H4 (cell line): ENCODE measurements at regions not wholly inside any gene's neighbourhood (a gene's known extent, or its start where the extent isn't known, plus 50 kb on each side); places are given as distances from the start of the nearest gene placed in this dataset.

Source experiments
- DNase-seq: peaks from one replicate; pipeline ENCODE4 v3.0.0-alpha.2; 2015; ENCODE audit warnings: low spot score

DNA sequence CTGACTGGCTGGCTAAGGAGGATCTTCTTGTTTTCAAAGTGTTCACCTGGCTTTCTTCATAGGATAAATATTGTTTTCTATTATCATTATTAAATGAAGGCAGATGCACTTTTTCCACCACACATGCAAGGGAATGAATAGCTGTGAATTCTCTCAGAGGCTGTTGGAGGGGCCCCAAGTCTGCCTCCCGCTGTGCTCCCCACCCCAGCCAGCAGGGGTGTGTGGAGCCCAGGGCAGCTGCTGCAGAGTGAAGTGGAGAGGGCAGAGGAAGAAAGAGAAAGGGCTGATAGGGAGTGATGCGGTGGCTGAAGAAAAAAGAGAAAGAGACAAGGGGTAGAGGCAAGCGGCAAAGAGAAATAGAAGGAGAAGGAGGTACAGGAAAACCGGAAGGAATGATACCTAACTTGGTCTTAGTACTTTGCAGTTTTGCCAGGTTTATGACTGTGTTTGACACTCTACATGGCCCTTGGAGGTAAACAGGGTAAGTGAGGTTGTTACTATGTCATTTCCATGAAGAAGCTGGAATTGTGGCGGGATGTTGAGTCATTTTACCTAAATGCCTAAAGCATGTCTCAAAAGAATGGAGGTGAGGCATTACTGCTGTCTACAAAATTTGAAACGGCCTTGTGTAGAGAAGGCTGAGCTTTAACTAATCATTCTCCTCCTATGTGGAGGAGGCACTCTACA is 145.7 kb upstream of the B3GAT1 start:
- DNase-seq, result no peak

DNA sequence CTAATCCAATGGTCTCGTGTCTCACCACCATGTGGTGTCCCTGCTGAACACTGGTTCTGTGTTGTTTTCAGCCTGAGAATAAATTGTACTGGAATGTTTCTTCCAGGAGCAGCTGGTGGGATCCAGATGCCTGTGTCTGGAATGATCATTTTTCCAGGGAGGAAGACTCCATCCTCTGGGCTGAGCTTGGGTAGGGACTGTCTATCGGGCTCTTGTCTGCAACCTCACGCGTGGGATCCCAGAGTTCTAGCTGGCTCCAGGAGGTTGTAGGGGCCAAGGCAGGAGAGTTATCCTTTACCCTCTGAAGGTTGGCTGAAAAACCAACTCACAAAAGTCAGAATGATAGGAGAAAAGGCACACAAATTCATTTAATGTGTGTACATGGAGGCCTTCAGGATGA is 144.1 kb upstream of the B3GAT1 start:
- no peak for DNase-seq

DNA sequence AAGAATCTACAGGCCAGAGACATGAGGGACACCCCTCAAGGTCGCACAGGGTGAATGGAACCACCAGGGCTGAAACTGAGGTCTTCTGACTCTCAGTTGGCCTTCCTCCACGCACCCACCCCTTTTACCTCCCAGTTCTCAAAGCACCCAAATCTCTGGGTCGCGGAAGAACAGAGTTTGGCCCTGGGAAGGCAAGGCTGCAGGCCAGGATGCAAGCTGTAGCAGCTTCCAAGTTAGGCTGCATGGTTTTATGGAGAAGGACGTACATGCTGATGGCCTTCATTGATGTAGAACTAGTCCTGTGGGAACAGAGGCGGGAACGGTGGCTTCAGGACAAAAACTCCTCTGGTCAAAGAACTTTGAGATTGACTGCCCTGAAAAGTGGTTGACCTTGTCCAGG is 143.5 kb upstream of the B3GAT1 start:
- DNase-seq, result no peak

- DNase-seq, result no peak
These were observed 142.8 kb upstream of the B3GAT1 start for GRCh38 chr11:134554861-134555260.

GRCh38 chr11:134554106-134554505 is 142.1 kb upstream of the B3GAT1 start:
- no peak for DNase-seq

GRCh38 chr11:134552749-134553148 is 140.7 kb upstream of the B3GAT1 start:
- DNase-seq, result no peak

DNA sequence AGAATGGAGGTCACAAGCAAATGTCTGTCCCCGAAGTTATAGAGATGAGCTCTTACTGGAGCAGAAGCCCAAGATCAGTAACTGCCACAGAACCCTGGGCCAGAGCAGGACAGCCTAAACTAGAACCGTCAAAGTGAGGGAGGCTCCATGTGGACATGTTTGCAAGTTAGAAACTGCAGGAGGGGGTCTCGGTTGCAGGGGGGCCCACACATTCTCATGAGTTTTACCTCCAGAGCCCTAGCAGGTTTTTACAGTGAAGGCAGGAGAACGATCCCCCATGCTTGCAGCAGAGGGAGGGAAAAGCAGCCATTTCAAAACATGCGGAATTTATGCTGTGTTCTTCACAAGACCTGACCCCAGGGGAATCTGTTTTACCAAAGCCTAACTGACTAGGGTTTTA is 133.5 kb upstream of the B3GAT1 start:
- no peak for DNase-seq

GRCh38 chr11:134544095-134544815 is 132.2 kb upstream of the B3GAT1 start:
- DNase-seq, result no peak

DNA sequence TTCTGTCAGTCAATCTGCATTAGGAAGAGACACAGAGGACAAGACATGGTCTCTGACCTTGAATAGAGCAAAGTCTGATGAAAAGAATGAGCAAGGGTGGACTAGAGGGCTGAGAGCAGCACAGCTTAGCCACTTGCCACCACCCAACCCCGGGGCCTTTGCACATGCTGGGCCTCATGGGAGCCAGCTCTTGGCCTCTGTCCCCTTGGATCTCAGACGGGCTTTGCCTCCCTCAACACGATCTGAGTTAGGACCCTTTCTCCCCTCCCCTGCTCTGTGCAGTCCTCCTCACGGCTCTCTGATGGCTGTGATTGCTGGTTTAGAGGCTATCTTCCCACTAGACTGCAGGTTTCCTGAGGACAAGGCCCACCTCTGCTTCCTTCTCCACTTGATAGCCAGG is 131.6 kb upstream of the B3GAT1 start:
- no peak for DNase-seq

GRCh38 chr11:134543241-134543640 is 131.2 kb upstream of the B3GAT1 start:
- no peak for DNase-seq

- no peak for DNase-seq
These were observed 130.5 kb upstream of the B3GAT1 start for GRCh38 chr11:134542401-134543165.

DNA sequence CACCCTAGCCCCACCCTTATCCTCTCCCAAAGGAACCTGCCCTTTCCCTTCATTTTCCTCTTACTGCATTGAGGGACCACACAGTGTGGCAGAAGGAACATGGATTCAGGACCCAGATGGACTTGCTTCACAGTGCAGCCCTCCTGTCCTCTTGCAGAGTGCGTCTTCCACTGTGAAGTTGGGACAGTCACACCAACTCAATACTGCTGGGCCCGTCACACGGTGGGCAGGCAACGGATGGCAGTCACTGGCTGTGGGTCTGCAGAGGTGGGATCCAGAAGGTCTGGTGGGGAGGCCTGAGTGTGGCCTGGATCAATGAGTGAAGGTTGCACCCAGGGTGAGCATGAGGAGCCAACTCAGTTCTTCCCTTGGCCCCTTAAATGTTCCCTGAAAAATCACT is 129.9 kb upstream of the B3GAT1 start:
- no peak for DNase-seq

DNA sequence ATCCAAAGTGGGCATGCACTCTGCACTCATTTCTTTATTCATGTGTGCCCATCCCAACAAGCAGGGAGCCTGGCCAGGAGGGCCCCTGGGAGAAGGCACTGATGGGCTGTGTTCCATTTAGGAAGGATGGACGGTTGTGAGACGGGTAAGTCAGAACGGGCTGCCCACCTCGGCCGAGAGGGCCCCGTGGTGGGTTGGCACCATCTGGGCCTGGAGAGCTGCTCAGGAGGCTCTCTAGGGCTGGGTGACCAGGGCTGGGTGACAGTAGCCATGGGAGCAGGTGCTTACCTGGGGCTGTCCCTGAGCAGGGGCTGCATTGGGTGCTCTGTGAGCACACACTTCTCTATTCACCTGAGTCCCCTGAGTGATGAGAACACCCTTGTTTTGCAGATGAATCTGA is 129.3 kb upstream of the B3GAT1 start:
- no peak for DNase-seq

DNA sequence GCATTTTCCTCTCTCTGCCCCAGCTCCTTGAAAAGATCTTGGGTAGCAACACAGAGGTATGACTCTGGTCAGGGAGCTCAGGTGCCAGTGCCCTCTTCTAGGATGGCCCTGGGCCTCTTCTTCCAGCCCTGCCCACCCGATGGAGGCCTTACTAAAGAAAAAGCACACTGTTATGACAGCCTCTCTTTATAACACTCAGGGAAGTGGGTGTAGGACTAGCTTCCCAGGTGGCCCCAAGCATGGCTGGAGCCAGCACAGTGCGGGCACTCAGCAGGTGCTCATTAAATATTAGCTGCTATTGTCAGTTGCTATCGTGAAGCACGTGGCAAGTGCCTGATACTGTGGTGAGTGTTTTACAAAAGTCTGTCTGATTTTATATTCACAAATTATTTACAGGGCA is 127.2 kb upstream of the B3GAT1 start:
- no peak for DNase-seq

DNA sequence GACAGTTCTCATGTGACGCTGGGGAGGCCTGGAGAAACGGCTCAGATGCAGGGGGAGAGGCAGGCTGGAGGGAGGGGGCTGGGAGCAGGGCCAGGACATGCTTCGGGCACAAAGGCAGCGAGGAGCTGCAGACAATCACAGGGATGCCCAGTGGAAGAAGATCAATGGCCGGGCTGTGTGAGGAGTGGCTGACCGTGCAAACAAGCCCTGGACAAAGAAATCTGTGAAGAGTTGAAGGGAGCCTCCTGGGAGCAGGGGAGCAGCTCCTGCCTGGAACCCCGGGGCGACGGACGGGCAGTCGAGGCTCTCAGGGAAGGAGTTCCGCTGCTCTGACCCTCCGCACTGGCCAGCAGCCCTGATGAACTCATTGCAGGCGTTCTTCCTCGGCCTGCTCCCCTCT is 126.7 kb upstream of the B3GAT1 start:
- DNase-seq, result no peak

DNA sequence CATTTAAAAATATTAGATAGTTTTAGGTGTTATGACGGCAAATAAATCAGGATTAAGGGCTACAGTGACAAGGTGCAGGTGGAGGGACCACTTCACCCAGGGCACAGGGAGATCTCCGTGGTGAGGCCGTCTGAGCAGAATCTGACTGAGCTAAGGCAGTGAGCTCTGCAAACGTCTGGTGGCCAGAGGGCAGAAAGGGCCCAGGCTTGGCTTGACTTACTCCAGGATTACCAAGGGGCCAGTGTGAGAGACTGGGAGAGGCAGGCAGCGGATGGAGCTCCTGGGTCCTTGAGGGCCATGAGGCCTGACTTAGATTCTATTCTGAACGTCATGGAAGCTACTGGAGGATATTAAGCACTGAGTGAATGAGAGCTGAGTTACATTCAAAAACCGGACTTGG is 125.9 kb upstream of the B3GAT1 start:
- no peak for DNase-seq

DNA sequence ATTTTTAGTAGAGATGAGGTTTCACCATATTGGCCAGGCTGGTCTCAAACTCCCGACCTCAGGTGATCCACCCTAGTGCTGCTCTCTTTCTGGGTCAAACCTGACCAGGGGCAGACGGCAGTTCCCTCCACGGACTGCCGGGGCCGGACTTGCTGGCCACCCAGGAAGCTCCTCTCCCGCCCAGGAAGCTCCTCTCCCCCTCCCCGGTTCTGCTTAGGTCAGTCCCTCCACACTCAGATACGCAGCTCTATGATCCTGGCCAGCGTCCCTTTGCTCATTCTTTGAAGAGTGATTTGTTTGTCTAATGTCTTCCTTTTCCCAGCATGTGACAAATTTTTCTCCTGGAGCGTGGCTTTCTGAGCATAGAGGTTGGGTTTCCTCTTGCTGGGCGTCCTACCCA is 125.3 kb upstream of the B3GAT1 start:
- no peak for DNase-seq

- no peak for DNase-seq
These were observed 124.6 kb upstream of the B3GAT1 start for GRCh38 chr11:134536677-134537076.

DNA sequence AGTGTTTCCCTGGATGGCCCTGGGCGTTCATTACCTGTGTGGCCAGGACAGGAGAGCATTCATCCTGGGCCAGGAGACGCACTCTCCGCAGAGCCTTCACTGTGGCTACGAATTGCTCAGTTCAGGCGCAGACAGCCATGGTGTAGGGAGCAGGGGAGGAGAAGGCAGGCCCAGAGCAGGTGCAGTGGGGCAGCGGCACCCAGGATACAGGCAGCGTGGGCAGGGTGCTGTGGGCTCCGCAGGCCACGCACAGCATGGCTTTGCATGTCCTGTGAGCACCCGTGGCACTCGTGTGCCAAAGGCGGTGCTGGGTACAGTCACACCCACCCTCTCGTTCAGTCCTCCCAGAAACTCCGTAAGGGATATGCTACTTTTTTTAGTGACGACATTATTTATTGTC is 124.2 kb upstream of the B3GAT1 start:
- DNase-seq, result no peak

DNA sequence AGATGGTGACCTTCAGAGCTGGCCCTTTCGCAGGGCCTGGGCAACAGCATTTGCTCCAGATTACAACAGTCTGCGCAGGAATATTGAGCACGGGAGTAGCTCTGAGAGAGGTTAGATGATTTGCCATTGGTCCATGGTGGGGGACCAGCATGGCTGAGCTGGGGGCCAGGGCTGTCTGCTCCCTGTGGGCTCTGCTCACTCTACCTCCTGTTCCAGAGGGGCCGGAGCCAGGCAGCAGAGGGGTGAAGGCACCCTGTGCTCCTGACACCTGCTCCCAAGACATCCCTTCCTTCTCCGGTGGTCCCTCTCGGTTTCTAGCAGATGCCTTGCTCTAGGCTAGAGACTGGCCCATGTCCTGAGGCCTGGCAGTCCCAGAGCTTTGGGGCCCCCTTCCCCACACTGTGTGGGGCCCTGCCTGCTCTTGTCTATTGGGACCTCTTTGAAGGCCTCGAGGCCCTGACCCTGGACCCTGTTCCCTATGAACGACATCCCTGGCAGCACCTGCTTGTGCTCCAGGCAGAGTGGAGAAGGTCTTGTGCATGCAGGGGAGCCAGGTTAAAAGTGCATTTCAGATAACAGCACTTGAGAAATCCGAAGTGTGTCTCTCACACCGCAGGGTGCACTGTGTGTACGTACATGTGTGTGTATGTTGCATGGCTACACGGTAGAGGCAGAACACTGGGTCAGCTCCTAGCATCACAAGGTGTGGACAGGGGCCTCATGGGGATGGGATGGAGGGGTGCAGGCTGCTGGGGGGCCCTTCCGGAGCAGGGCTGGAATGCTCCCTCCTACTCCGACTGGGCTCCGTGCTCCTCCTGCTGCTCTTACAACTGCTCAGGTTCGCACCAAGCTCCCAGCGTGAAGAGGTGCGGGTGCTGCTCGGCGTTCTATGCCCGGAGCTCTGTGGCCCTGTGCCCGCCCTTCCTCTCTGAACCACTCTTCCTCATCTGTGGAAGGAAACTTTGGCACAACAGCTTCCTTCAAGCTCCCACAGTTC is 123.3 kb upstream of the B3GAT1 start:
- no peak for DNase-seq

- DNase-seq, result no peak
These were observed 121.5 kb upstream of the B3GAT1 start for GRCh38 chr11:134533511-134533910.

- DNase-seq, result no peak
These were observed 120.9 kb upstream of the B3GAT1 start for GRCh38 chr11:134532921-134533421.
